ENCODE measurements at regions not wholly inside any gene's neighbourhood (a gene's known extent, or its start where the extent isn't known, plus 50 kb on each side); places are given as distances from the start of the nearest gene placed in this dataset.

DNA sequence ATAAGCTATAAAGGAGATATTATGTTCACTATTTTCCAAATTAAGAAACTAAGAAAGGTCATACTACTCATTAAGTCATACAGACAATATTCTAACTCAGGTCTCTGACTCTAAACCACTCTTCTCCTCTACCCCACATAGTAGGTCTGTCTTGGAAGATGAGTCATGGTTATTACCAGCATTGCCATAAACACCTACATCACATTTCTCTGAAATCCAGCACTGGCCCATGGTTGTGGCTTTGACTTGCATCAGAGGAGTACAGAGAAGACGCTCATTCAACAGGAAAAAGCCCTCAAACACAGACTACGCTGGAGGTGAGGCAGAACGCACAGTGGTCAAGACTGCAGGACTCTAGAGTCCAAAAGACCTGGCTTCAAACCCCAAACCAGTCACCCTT lies 476.8 kb downstream of the COG6 start:
- TF ChIP-seq, protein P1, sequence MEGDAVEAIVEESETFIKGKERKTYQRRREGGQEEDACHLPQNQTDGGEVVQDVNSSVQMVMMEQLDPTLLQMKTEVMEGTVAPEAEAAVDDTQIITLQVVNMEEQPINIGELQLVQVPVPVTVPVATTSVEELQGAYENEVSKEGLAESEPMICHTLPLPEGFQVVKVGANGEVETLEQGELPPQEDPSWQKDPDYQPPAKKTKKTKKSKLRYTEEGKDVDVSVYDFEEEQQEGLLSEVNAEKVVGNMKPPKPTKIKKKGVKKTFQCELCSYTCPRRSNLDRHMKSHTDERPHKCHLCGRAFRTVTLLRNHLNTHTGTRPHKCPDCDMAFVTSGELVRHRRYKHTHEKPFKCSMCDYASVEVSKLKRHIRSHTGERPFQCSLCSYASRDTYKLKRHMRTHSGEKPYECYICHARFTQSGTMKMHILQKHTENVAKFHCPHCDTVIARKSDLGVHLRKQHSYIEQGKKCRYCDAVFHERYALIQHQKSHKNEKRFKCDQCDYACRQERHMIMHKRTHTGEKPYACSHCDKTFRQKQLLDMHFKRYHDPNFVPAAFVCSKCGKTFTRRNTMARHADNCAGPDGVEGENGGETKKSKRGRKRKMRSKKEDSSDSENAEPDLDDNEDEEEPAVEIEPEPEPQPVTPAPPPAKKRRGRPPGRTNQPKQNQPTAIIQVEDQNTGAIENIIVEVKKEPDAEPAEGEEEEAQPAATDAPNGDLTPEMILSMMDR (IDR thresholded peaks at IDR 0.05; ENCODE audit: insufficient read depth, low read length, severe bottlenecking), result no peak
- Histone ChIP-seq H3K4me3 (ENCODE audit: low read depth, low read length) (no peak overlapping the region), H3K27me3 (ENCODE audit: control insufficient read depth, insufficient read depth, low read length) (no peaks in the 10 kb centered on the region), H3K36me3 (ENCODE audit: control insufficient read depth, insufficient read depth, low read length) (no peaks in the 10 kb centered on the region)
- DNase-seq (ENCODE audit: low read depth) (no peak), FAIRE-seq (no peak)

GRCh38 chr13:40136896-40137295 lies 481.4 kb downstream of the COG6 start:
- no peaks in the 10 kb centered on the region for H3K27me3 ChIP-seq (ENCODE audit: control insufficient read depth, insufficient read depth, low read length)
- FAIRE-seq (peak; percentile 91), DNase-seq (ENCODE audit: low read depth) (no peak)
- H3K4me3 ChIP-seq (ENCODE audit: low read depth, low read length), result no peak overlapping the region
- H3K36me3 ChIP-seq (ENCODE audit: control insufficient read depth, insufficient read depth, low read length), result no peaks in the 10 kb centered on the region
- TF ChIP-seq, protein P1 (IDR thresholded peaks at IDR 0.05; ENCODE audit: insufficient read depth, low read length, severe bottlenecking), result no peak

- FAIRE-seq, result peak; percentile 76
- Histone ChIP-seq H3K4me3 (ENCODE audit: low read depth, low read length) (no peak overlapping the region), H3K36me3 (ENCODE audit: control insufficient read depth, insufficient read depth, low read length) (no peaks in the 10 kb centered on the region), H3K27me3 (ENCODE audit: control insufficient read depth, insufficient read depth, low read length) (peaks cover 2% of the 10 kb centered on the region)
- TF ChIP-seq, protein P1 (IDR thresholded peaks at IDR 0.05; ENCODE audit: insufficient read depth, low read length, severe bottlenecking), result no peak
- no peak for DNase-seq (ENCODE audit: low read depth)
Observed at GRCh38 chr13:40137400-40137799, 481.9 kb downstream of the COG6 start.

GRCh38 chr13:40139896-40140520 lies 484.5 kb downstream of the COG6 start:
- TF ChIP-seq, protein P1 (IDR thresholded peaks at IDR 0.05; ENCODE audit: insufficient read depth, low read length, severe bottlenecking), result no peak
- Histone ChIP-seq H3K4me3 (ENCODE audit: low read depth, low read length) (no peak overlapping the region), H3K27me3 (ENCODE audit: control insufficient read depth, insufficient read depth, low read length) (peaks cover 2% of the 10 kb centered on the region), H3K36me3 (ENCODE audit: control insufficient read depth, insufficient read depth, low read length) (no peaks in the 10 kb centered on the region)
- FAIRE-seq (no peak), DNase-seq (ENCODE audit: low read depth) (no peak)

- H3K27me3 ChIP-seq (ENCODE audit: control insufficient read depth, insufficient read depth, low read length), result peaks cover 2% of the 10 kb centered on the region
- H3K4me3 ChIP-seq (ENCODE audit: low read depth, low read length), result no peak overlapping the region
- FAIRE-seq (peak; percentile 77), DNase-seq (ENCODE audit: low read depth) (no peak)
- TF ChIP-seq, protein P1 (IDR thresholded peaks at IDR 0.05; ENCODE audit: insufficient read depth, low read length, severe bottlenecking), result no peak
- no peaks in the 10 kb centered on the region for H3K36me3 ChIP-seq (ENCODE audit: control insufficient read depth, insufficient read depth, low read length)
Observed at GRCh38 chr13:40141859-40142555, 486.5 kb downstream of the COG6 start.

Measured in bronchial epithelial cell (primary cell).